ENCODE measurements at regions not wholly inside any gene's neighbourhood (a gene's known extent, or its start where the extent isn't known, plus 50 kb on each side); places are given as distances from the start of the nearest gene placed in this dataset.

GRCh38 chr7:53542157-53542556 is 506.7 kb downstream of the POM121L12 start:
- no peaks in the 10 kb centered on the region for H3K9me3 Mint-ChIP-seq (ENCODE audit: low read depth)
- H3K27ac Mint-ChIP-seq (ENCODE audit: unreplicated experiment) = no peak overlapping the region
- no peaks in the 10 kb centered on the region for H3K36me3 Mint-ChIP-seq (ENCODE audit: low read depth)
- H3K27me3 Mint-ChIP-seq (ENCODE audit: low read depth) = no peaks in the 10 kb centered on the region
- TF ChIP-seq CTCF (IDR thresholded peaks at IDR 0.05) = no peak
- H3K4me1 Mint-ChIP-seq (ENCODE audit: low read depth) = no peaks in the 10 kb centered on the region
- DNase-seq (ENCODE audit: low spot score) = no peak
- no peak overlapping the region for H3K4me3 Mint-ChIP-seq (ENCODE audit: unreplicated experiment)
